HPDE6-E6E7 (cell line): ENCODE measurements at regions not wholly inside any gene's neighbourhood (a gene's known extent, or its start where the extent isn't known, plus 50 kb on each side); places are given as distances from the start of the nearest gene placed in this dataset.
"Not testable (repeated sequence)": the region's sequence is repeated elsewhere in the genome, so short reads cannot be mapped to it uniquely, and the experiment has no call there.

Experiments used
- DNase-seq: peaks from one replicate; pipeline ENCODE4 v3.0.0; 2011; ENCODE audit warnings: missing footprints; ENCODE audit errors: extremely low spot score

GRCh38 chr1:185406006-185406690 lies 89.1 kb upstream of the IVNS1ABP start:
- DNase-seq, result no peak

- DNase-seq, result no peak
Measured at GRCh38 chr1:185404907-185405568, 88.0 kb upstream of the IVNS1ABP start.

GRCh38 chr1:185404291-185404690 lies 87.2 kb upstream of the IVNS1ABP start:
- no peak for DNase-seq

- DNase-seq, result no peak
Measured at GRCh38 chr1:185402930-185403329, 85.9 kb upstream of the IVNS1ABP start.

- DNase-seq, result peak; percentile 74
Measured at GRCh38 chr1:185401019-185401418, 84.0 kb upstream of the IVNS1ABP start.

- DNase-seq, result peak; percentile 10
Measured at GRCh38 chr1:185400052-185400451, 83.0 kb upstream of the IVNS1ABP start.

- no peak for DNase-seq
Measured at GRCh38 chr1:185398599-185398998, 81.6 kb upstream of the IVNS1ABP start.

- no peak for DNase-seq
Measured at GRCh38 chr1:185398022-185398421, 81.0 kb upstream of the IVNS1ABP start.

GRCh38 chr1:185397183-185397582 lies 80.1 kb upstream of the IVNS1ABP start:
- no peak for DNase-seq

- no peak for DNase-seq
Measured at GRCh38 chr1:185396126-185396525, 79.1 kb upstream of the IVNS1ABP start.

- peak; percentile 57 for DNase-seq
Measured at GRCh38 chr1:185393815-185394214, 76.8 kb upstream of the IVNS1ABP start.

GRCh38 chr1:185393205-185393604 lies 76.2 kb upstream of the IVNS1ABP start:
- DNase-seq, result no peak

GRCh38 chr1:185388815-185389214 lies 71.8 kb upstream of the IVNS1ABP start:
- DNase-seq, result no peak

GRCh38 chr1:185388346-185388745 lies 71.3 kb upstream of the IVNS1ABP start:
- no peak for DNase-seq

GRCh38 chr1:185385991-185386390 lies 68.9 kb upstream of the IVNS1ABP start:
- no peak for DNase-seq

GRCh38 chr1:185383805-185384204 lies 66.8 kb upstream of the IVNS1ABP start:
- DNase-seq, result not testable (repeated sequence)

GRCh38 chr1:185377831-185378230 lies 60.8 kb upstream of the IVNS1ABP start:
- no peak for DNase-seq

GRCh38 chr1:185376840-185377635 lies 60.0 kb upstream of the IVNS1ABP start:
- no peak for DNase-seq

GRCh38 chr1:185376288-185376687 lies 59.2 kb upstream of the IVNS1ABP start:
- DNase-seq, result no peak

- DNase-seq, result no peak
Measured at GRCh38 chr1:185375583-185375982, 58.5 kb upstream of the IVNS1ABP start.

- DNase-seq, result peak; percentile 21
Measured at GRCh38 chr1:185373813-185374529, 56.9 kb upstream of the IVNS1ABP start.

- DNase-seq, result no peak
Measured at GRCh38 chr1:185369786-185370185, 52.7 kb upstream of the IVNS1ABP start.
